Muscle layer of colon (tissue), 2 donors: ENCODE measurements at regions not wholly inside any gene's neighbourhood (a gene's known extent, or its start where the extent isn't known, plus 50 kb on each side); places are given as distances from the start of the nearest gene placed in this dataset.

Source experiments
- H3K27ac ChIP-seq: one replicate; pipeline ENCODE4 v1.7.0; 2013; ENCODE audit warnings: low read depth, mild to moderate bottlenecking, low read length, moderate library complexity
- H3K27me3 ChIP-seq, 2 donors: one replicate each; pipeline ENCODE4 v1.7.0; 2013; ENCODE audit warnings: low read length in 2 of 2, mild to moderate bottlenecking in 2 of 2; ENCODE audit not compliant: insufficient read depth in 2 of 2, control insufficient read depth in 1 of 2
- H3K36me3 ChIP-seq: one replicate; pipeline ENCODE4 v1.7.0; 2013; ENCODE audit warnings: mild to moderate bottlenecking, low read length; ENCODE audit not compliant: insufficient read depth
- H3K4me1 ChIP-seq: one replicate; pipeline ENCODE4 v1.7.0; 2013; ENCODE audit warnings: mild to moderate bottlenecking, low read length; ENCODE audit not compliant: insufficient read depth
- H3K4me3 ChIP-seq, 2 donors: one replicate each; pipeline ENCODE4 v1.7.0; 2013; ENCODE audit warnings: low read length in 2 of 2, low read depth in 1 of 2, mild to moderate bottlenecking in 1 of 2, moderate library complexity in 1 of 2
- H3K9ac ChIP-seq: one replicate; pipeline ENCODE4 v1.7.0; 2013; ENCODE audit warnings: low read length
- H3K9me3 ChIP-seq: one replicate; pipeline ENCODE4 v1.7.0; 2013; ENCODE audit warnings: mild to moderate bottlenecking, low read length
- donor health status: abdominal sarcoma.
- donor health status: Adenocarcinoma of cecum.

DNA sequence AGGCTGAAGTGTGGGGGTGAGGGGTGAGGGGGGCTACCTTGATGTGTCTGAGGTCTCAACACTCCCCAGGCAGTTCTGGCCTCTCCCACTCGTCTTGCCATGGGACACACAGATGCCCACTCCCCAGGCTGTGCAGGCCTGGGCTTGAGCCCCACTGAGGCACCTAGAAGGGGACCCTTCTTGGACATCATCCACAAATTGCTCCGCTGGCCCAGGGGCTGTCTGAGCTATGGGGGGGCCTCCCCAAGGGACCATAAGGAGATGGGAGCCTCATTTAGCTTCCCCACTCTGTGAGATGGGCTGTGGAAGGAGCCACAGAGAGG, 155.5 kb upstream of the MLN start:
- peaks cover 0 to 8% of the 10 kb centered on the region in 2 donors for H3K27me3 ChIP-seq
- H3K36me3 ChIP-seq = no peaks in the 10 kb centered on the region
- H3K9ac ChIP-seq = no peak overlapping the region
- no peak overlapping the region for H3K27ac ChIP-seq
- no peak overlapping the region for H3K4me3 ChIP-seq
- no peaks in the 10 kb centered on the region for H3K9me3 ChIP-seq
- H3K4me1 ChIP-seq = peaks cover 4% of the 10 kb centered on the region

DNA sequence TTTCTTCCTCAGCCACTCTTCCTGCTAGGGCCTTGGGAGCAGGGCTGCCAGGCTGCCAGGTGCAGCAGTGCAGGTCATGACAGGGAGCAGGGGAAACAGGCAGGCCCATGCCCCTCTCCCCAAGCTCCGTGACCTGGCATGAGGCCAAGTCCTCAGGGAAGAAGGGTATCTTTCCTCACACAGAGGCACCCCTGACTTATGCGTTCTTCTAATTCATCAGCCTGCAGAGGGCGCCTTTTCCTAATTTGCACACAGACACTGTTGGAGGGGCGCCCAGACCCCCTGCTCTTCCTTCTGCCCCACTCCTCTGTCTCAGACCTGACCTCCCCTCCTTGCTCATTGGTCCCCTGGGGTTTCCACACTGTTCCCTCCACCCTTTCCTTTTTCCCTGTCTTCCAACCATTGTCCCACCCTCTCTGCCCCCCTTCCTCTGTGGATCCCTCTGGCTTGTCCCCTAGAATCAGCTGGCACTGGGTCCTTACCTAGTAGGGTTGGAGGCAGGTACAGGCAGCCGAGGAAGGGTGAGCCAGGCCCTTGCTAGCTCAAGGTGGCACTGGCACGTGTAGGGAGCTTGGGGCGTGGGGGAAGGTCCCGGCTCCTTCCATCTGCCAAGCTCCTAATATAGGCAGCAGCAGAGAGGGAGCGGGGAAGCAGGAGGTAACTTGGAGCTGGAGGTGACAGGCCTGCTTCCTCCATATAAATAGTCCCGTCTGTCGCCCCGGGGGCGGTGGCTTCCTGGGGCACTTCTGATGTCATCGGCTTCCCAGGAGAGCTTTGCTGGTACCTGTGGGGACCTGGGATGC, 154.9 kb upstream of the MLN start:
- Histone ChIP-seq H3K27me3 (peaks cover 0 to 8% of the 10 kb centered on the region in 2 donors), H3K36me3 (no peaks in the 10 kb centered on the region), H3K4me1 (peaks cover 4% of the 10 kb centered on the region), H3K9me3 (no peaks in the 10 kb centered on the region), H3K9ac (no peak overlapping the region), H3K4me3 (no peak overlapping the region), H3K27ac (no peak overlapping the region)

DNA sequence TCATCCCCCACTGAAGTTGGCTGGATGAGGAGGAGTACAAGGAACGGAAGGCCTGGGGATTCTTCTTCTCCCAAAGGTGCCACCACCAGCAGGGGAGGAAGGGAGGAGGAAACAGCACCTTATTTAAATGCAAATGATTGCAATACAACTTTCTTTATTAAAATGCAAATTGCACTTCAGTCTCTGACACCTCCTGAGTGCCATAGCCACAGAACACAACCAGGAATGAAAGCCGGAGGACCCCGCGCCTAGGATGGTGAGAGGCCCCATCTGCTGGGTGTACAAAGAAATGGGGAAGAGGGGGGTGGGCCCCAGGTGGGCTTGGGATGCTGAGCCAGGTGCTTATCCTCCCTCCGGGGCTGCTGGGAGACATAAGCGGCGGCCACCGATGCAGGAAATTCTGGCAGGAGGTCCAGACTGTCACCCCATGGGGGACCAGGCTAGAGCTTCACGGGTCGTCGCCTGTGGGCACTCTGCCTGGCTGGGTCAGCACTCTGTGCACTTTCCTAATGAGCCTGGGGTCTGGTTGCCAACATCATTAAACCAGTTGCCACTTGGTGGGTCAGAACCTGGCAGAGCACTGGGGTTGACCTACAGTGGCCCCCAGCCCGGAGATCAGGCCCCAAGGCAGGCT, 154.2 kb upstream of the MLN start:
- H3K4me3 ChIP-seq = no peak overlapping the region
- no peaks in the 10 kb centered on the region for H3K9me3 ChIP-seq
- H3K27me3 ChIP-seq = peaks cover 0 to 2% of the 10 kb centered on the region in 2 donors
- H3K4me1 ChIP-seq = peaks cover 4% of the 10 kb centered on the region
- H3K36me3 ChIP-seq = no peaks in the 10 kb centered on the region
- no peak overlapping the region for H3K9ac ChIP-seq
- H3K27ac ChIP-seq = no peak overlapping the region

DNA sequence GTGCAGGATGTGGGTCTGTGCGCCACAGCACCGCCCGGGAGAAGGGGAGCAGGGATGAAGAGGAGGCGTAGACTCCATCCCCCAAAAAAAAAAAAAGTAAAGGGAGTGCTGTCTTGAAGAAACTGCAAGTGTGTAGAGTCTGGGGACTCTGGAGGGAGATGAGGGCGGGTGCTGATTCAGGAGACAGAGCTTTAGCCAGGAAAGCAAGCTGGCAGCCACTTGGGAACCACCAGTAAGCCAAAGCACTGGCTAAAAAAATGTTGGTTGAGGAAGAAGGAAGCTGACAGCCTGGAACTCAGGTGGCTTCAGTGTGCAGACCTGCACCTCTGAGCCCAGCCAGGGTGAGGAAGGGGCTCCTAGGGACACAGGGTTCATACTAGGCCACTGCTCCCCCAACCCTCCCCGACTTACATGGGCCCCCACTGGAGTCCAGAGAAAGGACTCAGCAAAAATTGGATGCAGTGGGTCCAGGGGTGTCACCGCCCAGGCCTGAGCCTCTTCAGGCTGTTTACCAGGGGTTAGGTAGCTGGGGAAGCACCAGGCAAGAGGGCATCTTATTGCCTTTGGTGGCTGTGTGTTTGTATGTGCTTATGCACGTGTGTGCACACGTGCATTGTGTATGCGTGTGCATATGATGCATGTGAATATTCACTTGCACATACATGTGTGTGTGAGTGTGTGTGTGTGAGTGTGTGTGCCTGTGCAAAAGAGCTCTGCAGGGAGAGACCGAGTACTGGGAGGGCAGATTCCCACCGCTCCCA, 153.5 kb upstream of the MLN start:
- Histone ChIP-seq H3K9ac (no peak overlapping the region), H3K36me3 (no peaks in the 10 kb centered on the region), H3K4me3 (no peak overlapping the region)

DNA sequence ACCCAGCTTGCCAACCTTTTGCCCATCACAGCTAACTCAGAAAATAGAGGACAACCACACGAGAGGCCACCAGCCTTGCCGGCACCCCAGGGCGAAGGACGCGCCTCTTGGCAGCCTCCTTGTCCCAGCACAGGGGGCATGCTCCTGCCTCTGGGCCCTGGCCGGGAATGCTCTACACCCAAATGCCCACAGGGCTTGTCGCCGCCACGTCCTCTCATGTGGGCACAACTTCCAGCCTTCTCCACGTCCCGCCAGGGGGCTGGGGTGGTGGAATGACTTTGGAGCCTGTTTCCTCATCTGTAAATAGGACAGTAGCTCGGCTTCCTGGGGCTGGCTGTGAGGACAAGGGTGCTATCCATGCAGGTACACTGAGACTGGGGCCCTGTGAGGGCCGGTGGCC, 152.4 kb upstream of the MLN start:
- Histone ChIP-seq H3K9ac (no peak overlapping the region), H3K9me3 (no peaks in the 10 kb centered on the region), H3K27ac (no peak overlapping the region), H3K36me3 (no peaks in the 10 kb centered on the region), H3K27me3 (no peaks in the 10 kb centered on the region), H3K4me3 (no peak overlapping the region), H3K4me1 (no peaks in the 10 kb centered on the region)

More for the DNA sequence above, 153.5 kb upstream of the MLN start:
- Histone ChIP-seq H3K9me3 (no peaks in the 10 kb centered on the region), H3K27ac (no peak overlapping the region), H3K27me3 (no peaks in the 10 kb centered on the region), H3K4me1 (peaks cover 4% of the 10 kb centered on the region)

DNA sequence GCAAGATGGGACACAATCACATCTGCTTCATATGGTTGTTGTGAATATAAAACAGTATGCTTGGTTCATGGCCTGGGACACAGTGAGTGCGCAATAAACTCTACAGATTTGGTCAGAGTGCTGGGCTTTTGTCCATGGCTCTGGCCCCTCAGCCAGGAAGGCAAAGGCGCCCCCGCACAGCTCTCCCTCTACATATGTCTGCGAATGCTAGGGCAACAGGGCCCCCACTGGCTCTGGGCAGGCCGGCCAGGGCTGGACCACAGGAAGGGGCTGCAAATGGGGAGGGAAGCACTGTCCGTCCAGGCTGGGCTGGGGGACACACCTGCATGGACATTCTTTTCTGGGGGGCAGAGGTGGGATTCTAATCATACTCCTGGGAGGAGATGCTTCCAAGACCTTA, 151.8 kb upstream of the MLN start:
- Histone ChIP-seq H3K27me3 (no peaks in the 10 kb centered on the region), H3K27ac (no peak overlapping the region), H3K36me3 (no peaks in the 10 kb centered on the region), H3K9ac (no peak overlapping the region), H3K9me3 (no peaks in the 10 kb centered on the region), H3K4me1 (no peaks in the 10 kb centered on the region), H3K4me3 (no peak overlapping the region)

DNA sequence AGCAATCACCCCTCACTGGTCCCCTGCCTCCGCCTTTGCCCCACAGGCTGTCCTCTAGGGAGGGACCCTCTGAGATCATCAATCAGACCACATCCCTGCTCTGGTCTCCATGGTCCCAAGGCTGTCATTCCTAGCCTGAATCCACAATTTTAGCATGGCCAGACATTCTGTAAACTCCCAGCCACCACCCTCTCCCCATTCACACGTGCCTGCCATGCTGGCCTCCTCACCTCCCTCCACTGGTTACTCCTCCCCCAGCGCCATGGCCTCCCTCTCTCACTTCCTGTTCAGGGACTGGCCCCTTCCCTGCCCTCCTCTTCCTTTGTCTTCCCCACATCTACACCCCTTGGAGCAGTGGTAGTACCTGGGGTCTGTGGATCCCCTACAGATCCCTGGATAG, 150.7 kb upstream of the MLN start:
- no peak overlapping the region for H3K27ac ChIP-seq
- H3K27me3 ChIP-seq = no peaks in the 10 kb centered on the region
- no peak overlapping the region for H3K9ac ChIP-seq
- H3K4me3 ChIP-seq = no peak overlapping the region
- H3K4me1 ChIP-seq = no peaks in the 10 kb centered on the region
- H3K9me3 ChIP-seq = no peaks in the 10 kb centered on the region
- no peaks in the 10 kb centered on the region for H3K36me3 ChIP-seq

DNA sequence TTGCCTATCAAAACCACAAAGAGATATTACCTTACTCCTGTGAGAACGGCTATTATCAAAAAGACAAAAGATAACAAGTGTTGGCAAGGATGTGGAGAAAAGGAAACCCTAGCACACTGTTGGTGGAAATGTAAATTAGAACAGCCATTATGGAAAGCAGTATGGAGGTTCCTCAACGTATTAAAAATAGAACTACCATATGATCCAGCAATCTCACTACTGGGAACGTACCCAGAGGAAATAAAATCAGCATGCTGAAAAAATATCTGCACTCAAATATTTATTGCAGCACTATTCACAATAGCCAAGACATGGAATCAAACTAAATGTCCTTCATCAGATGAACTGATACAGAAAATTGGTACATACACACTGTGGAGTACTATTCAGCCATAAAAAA, 149.4 kb upstream of the MLN start:
- Histone ChIP-seq H3K4me1 (no peaks in the 10 kb centered on the region), H3K27ac (no peak overlapping the region), H3K36me3 (no peaks in the 10 kb centered on the region), H3K27me3 (no peaks in the 10 kb centered on the region), H3K9me3 (no peaks in the 10 kb centered on the region), H3K4me3 (no peak overlapping the region), H3K9ac (no peak overlapping the region)

DNA sequence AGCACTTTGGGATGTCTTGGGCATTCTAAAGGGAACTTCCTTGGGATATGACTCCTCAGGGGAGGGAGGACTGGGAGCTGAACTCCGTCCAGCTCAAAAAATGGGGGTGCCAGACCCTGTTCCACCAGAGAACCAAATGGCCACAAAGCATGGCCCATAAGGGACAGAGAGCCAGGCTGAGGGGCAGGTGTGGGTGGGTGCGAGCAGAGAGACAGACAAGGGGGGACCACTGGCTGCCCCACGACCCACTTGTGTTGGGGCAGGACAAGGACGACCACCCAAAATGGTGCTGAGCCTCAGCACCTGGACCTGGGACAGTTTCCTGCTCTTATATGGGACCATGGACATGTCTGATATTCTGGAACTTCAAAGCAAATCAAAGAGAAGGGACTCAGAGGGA, 148.2 kb upstream of the MLN start:
- no peak overlapping the region for H3K4me3 ChIP-seq
- no peaks in the 10 kb centered on the region for H3K36me3 ChIP-seq
- H3K9ac ChIP-seq = no peak overlapping the region
- H3K9me3 ChIP-seq = no peaks in the 10 kb centered on the region
- no peaks in the 10 kb centered on the region for H3K4me1 ChIP-seq
- no peak overlapping the region for H3K27ac ChIP-seq
- H3K27me3 ChIP-seq = no peaks in the 10 kb centered on the region

DNA sequence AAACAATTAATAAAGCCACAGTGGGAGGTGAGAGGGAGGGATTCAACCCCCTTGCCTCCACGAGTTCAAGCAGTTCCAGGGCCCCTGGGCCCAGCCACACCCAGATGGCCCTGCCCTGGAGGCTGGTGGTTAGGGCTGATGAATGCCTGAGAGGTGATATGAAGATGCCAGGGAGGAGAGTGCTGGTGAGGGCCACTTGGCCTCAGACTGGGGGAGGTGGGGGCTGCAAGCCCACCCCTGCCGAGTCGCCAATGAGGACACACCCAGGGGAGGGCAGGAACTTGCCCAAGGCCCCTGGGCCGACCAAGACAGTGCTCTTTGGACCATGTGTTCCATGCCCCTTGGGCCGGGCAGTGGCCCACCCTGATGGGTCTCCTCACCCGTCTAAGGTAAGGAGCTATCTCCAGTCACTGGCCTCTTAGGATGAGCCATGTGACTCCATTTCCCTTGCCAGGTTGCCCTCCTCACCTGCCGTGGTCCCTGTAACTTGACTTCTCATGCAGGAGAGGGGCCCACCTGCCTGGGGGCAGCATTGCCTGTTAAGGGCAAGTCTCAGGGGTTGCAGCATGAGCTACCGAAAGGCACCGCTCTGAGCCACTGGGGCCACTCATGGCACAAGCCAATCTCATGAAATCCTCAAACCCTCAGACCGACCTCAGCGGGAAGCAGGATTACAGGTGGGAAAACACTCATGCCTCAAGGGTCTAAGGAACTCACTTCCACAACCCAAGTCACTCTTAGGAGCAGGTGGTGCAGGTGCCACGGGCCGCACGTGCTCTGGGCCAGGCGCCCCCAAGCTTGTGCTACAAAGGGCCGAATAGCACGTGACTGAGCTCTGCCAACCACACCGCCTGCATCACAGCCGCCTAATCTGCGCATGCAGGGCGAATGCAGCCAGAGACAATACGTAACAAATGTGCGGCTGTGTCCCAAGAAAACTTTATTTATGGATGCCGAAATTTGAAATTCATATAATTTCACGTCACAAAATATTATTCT, 147.4 kb upstream of the MLN start:
- H3K36me3 ChIP-seq = no peaks in the 10 kb centered on the region
- H3K27me3 ChIP-seq = no peaks in the 10 kb centered on the region
- no peaks in the 10 kb centered on the region for H3K9me3 ChIP-seq
- H3K9ac ChIP-seq = no peak overlapping the region
- H3K4me1 ChIP-seq = no peaks in the 10 kb centered on the region
- no peak overlapping the region for H3K27ac ChIP-seq
- no peak overlapping the region for H3K4me3 ChIP-seq

DNA sequence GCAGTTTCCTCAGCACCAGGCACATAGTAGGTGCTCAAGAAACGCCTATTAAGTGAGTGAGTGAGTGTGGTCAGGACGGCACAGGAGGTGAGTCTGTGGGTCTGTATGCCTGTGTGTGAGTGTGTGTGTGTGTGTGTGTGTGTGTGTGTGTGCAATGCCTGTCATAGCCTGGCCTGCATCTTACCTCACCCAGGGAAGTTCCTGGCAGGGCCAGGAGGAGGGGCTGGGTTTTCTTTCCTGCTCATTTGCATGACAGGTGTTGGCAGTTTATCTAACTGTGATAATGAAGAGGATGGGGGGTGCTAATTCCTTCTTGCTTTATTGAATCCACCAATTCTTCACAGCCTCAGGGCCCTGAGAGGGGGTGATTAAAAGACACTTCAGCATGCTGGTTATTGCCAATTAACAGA, 146.7 kb upstream of the MLN start:
- H3K4me1 ChIP-seq = no peaks in the 10 kb centered on the region
- H3K9ac ChIP-seq = no peak overlapping the region
- no peak overlapping the region for H3K27ac ChIP-seq
- no peaks in the 10 kb centered on the region for H3K27me3 ChIP-seq
- H3K4me3 ChIP-seq = no peak overlapping the region
- no peaks in the 10 kb centered on the region for H3K36me3 ChIP-seq
- no peaks in the 10 kb centered on the region for H3K9me3 ChIP-seq
